Activated CD8-positive, alpha-beta T cell treated with anti-CD3 and anti-CD28 coated beads for 36 hours (primary cell): ENCODE measurements at regions not wholly inside any gene's neighbourhood (a gene's known extent, or its start where the extent isn't known, plus 50 kb on each side); places are given as distances from the start of the nearest gene placed in this dataset.

ENCODE experiments used
- ATAC-seq: fragments of 200-7000 bp; cut with Tn5 transposase; one replicate; pipeline ENCODE4 v1.10.0; 2021; ENCODE audit warnings: mild to moderate bottlenecking, moderate library complexity
- CTCF ChIA-PET: fragments of 350-600 bp; sonication (Branson Sonifier 250); formaldehyde crosslinking; loops from one replicate; lab custom pipeline; 2021; ENCODE audit warnings: antibody characterized with exemption; lab: Charles Lee
- POLR2A ChIA-PET: fragments of 350-600 bp; sonication (Branson Sonifier 250); formaldehyde crosslinking; loops from one replicate; lab custom pipeline; 2021; ENCODE audit warnings: antibody characterized with exemption; lab: Charles Lee
- DNase-seq: peaks from one replicate; pipeline ENCODE4 v3.0.0-alpha.2; 2020
- H3K27ac Mint-ChIP-seq: one replicate; pipeline ENCODE4 v1.8.0; 2021; ENCODE audit warnings: mild to moderate bottlenecking, mixed read lengths
- H3K27me3 Mint-ChIP-seq: one replicate; pipeline ENCODE4 v1.8.0; 2021; ENCODE audit warnings: mixed read lengths
- H3K36me3 Mint-ChIP-seq: one replicate; pipeline ENCODE4 v1.8.0; 2021; ENCODE audit warnings: low read depth, mixed read lengths
- H3K4me1 Mint-ChIP-seq: one replicate; pipeline ENCODE4 v1.8.0; 2021; ENCODE audit warnings: low read depth, mixed read lengths
- H3K4me3 Mint-ChIP-seq: one replicate; pipeline ENCODE4 v1.8.0; 2021; ENCODE audit warnings: mild to moderate bottlenecking, moderate library complexity, mixed read lengths
- H3K9me3 Mint-ChIP-seq: one replicate; pipeline ENCODE4 v1.8.0; 2021; ENCODE audit warnings: mixed read lengths
- CTCF ChIP-seq: fragments of 200-600 bp; IDR thresholded peaks from one replicate; pipeline ENCODE4 v1.8.0; 2022; ENCODE audit warnings: antibody characterized with exemption, mild to moderate bottlenecking
- intact Hi-C: fragments of 100-400 bp; cut with micrococcal nuclease; formaldehyde crosslinking; loops from one replicate; pipeline ENCODE4 v1.10.0; 2022

GRCh38 chr16:87180069-87180468 lies 137.1 kb downstream of the C16orf95 start:
- no peaks in the 10 kb centered on the region for H3K9me3 Mint-ChIP-seq
- H3K36me3 Mint-ChIP-seq: no peaks in the 10 kb centered on the region
- no peak overlapping the region for H3K27ac Mint-ChIP-seq
- intact Hi-C loops: no loop called here
- peaks cover 7% of the 10 kb centered on the region for H3K27me3 Mint-ChIP-seq
- no peak for DNase-seq
- CTCF ChIA-PET: no interaction called here
- ATAC-seq: no peak
- H3K4me1 Mint-ChIP-seq: no peaks in the 10 kb centered on the region
- H3K4me3 Mint-ChIP-seq: no peak overlapping the region
- POLR2A ChIA-PET: no interaction called here
- no peak for TF ChIP-seq CTCF

- Mint-ChIP-seq H3K27ac (no peak overlapping the region), H3K36me3 (peaks cover 2% of the 10 kb centered on the region), H3K4me3 (no peak overlapping the region), H3K9me3 (peaks cover 10% of the 10 kb centered on the region), H3K27me3 (peaks cover 3% of the 10 kb centered on the region), H3K4me1 (no peaks in the 10 kb centered on the region)
- DNase-seq (no peak), ATAC-seq (no peak)
- POLR2A ChIA-PET: no interaction called here
- CTCF ChIA-PET: no interaction called here
- no peak for TF ChIP-seq CTCF
- intact Hi-C loops: no loop called here
Observed at GRCh38 chr16:87182759-87183158, 134.4 kb downstream of the C16orf95 start.

- ChIA-PET CTCF (no interaction called here), POLR2A (no interaction called here)
- TF ChIP-seq CTCF: no peak
- Mint-ChIP-seq H3K27ac (no peak overlapping the region), H3K4me1 (no peaks in the 10 kb centered on the region), H3K9me3 (peaks cover 15% of the 10 kb centered on the region), H3K36me3 (peaks cover 2% of the 10 kb centered on the region), H3K4me3 (no peak overlapping the region), H3K27me3 (no peaks in the 10 kb centered on the region)
- ATAC-seq (no peak), DNase-seq (no peak)
- intact Hi-C loops: no loop called here
Observed at GRCh38 chr16:87183647-87184046, 133.5 kb downstream of the C16orf95 start.

- DNase-seq (no peak), ATAC-seq (no peak)
- no peak overlapping the region for H3K27ac Mint-ChIP-seq
- peaks cover 17% of the 10 kb centered on the region for H3K9me3 Mint-ChIP-seq
- no peak for TF ChIP-seq CTCF
- POLR2A ChIA-PET: no interaction called here
- peaks cover 2% of the 10 kb centered on the region for H3K36me3 Mint-ChIP-seq
- no peaks in the 10 kb centered on the region for H3K4me1 Mint-ChIP-seq
- H3K4me3 Mint-ChIP-seq: no peak overlapping the region
- no peaks in the 10 kb centered on the region for H3K27me3 Mint-ChIP-seq
- intact Hi-C loops: no loop called here
- CTCF ChIA-PET: no interaction called here
Observed at GRCh38 chr16:87185308-87185707, 131.9 kb downstream of the C16orf95 start.

- Mint-ChIP-seq H3K27me3 (no peaks in the 10 kb centered on the region), H3K9me3 (peaks cover 20% of the 10 kb centered on the region), H3K4me1 (no peaks in the 10 kb centered on the region), H3K4me3 (no peak overlapping the region), H3K36me3 (peaks cover 2% of the 10 kb centered on the region), H3K27ac (no peak overlapping the region)
- ChIA-PET POLR2A (no interaction called here), CTCF (no interaction called here)
- TF ChIP-seq CTCF: no peak
- no peak for ATAC-seq
- no peak for DNase-seq
- intact Hi-C loops: no loop called here
Observed at GRCh38 chr16:87185983-87186382, 131.2 kb downstream of the C16orf95 start.
